ELR (cell line): ENCODE measurements at regions not wholly inside any gene's neighbourhood (a gene's known extent, or its start where the extent isn't known, plus 50 kb on each side); places are given as distances from the start of the nearest gene placed in this dataset.
"Not testable (repeated sequence)": the region's sequence is repeated elsewhere in the genome, so short reads cannot be mapped to it uniquely, and the experiment has no call there.

Experiments used
- DNase-seq: peaks from one replicate; pipeline ENCODE4 v3.0.0-alpha.2; 2015; ENCODE audit warnings: low read depth

GRCh38 chr10:22824984-22825383, 102.9 kb upstream of the ARMC3 start:
- DNase-seq, result peak; percentile 94

GRCh38 chr10:22824520-22824919, 103.3 kb upstream of the ARMC3 start:
- DNase-seq, result peak; percentile 23

- peak; percentile 96 for DNase-seq
Observed at GRCh38 chr10:22823109-22823508, 104.7 kb upstream of the ARMC3 start.

GRCh38 chr10:22821921-22822320, 105.9 kb upstream of the ARMC3 start:
- not testable (repeated sequence) for DNase-seq

GRCh38 chr10:22821501-22821900, 106.4 kb upstream of the ARMC3 start:
- peak; percentile 55 for DNase-seq

- DNase-seq, result peak; percentile 98
Observed at GRCh38 chr10:22816298-22816653, 101.9 kb upstream of the PIP4K2A start.

- peak; percentile 8 for DNase-seq
Observed at GRCh38 chr10:22810643-22811465, 96.5 kb upstream of the PIP4K2A start.

GRCh38 chr10:22807238-22807637, 92.9 kb upstream of the PIP4K2A start:
- no peak for DNase-seq

GRCh38 chr10:22805304-22805703, 90.9 kb upstream of the PIP4K2A start:
- peak; percentile 80 for DNase-seq

GRCh38 chr10:22803261-22803885, 89.0 kb upstream of the PIP4K2A start:
- DNase-seq, result peak; percentile 74

GRCh38 chr10:22801785-22802184, 87.4 kb upstream of the PIP4K2A start:
- no peak for DNase-seq

GRCh38 chr10:22797796-22798195, 83.4 kb upstream of the PIP4K2A start:
- DNase-seq, result peak; percentile 12

- no peak for DNase-seq
Observed at GRCh38 chr10:22795546-22795945, 81.2 kb upstream of the PIP4K2A start.

GRCh38 chr10:22792161-22792560, 77.8 kb upstream of the PIP4K2A start:
- no peak for DNase-seq

GRCh38 chr10:22791665-22792064, 77.3 kb upstream of the PIP4K2A start:
- no peak for DNase-seq

GRCh38 chr10:22784668-22785067, 70.3 kb upstream of the PIP4K2A start:
- no peak for DNase-seq

GRCh38 chr10:22783807-22784206, 69.4 kb upstream of the PIP4K2A start:
- no peak for DNase-seq

- DNase-seq, result no peak
Observed at GRCh38 chr10:22780474-22780885, 66.1 kb upstream of the PIP4K2A start.

- DNase-seq, result no peak
Observed at GRCh38 chr10:22779331-22780019, 65.1 kb upstream of the PIP4K2A start.

- no peak for DNase-seq
Observed at GRCh38 chr10:22774102-22774501, 59.7 kb upstream of the PIP4K2A start.

- DNase-seq, result not testable (repeated sequence)
Observed at GRCh38 chr10:22771631-22772030, 57.3 kb upstream of the PIP4K2A start.

- DNase-seq, result no peak
Observed at GRCh38 chr10:22770270-22770669, 55.9 kb upstream of the PIP4K2A start.

GRCh38 chr10:22767859-22768258, 53.5 kb upstream of the PIP4K2A start:
- DNase-seq, result no peak
